NCI-H1092 (cell line): ENCODE measurements at regions not wholly inside any gene's neighbourhood (a gene's known extent, or its start where the extent isn't known, plus 50 kb on each side); places are given as distances from the start of the nearest gene placed in this dataset.
A peak's percentile ranks its signal among the peaks of the same experiment; 100 is the strongest.

Experiments
- DNase-seq: peaks from one replicate; lab custom pipeline; 2025; lab: John Stamatoyannopoulos, UW

DNA sequence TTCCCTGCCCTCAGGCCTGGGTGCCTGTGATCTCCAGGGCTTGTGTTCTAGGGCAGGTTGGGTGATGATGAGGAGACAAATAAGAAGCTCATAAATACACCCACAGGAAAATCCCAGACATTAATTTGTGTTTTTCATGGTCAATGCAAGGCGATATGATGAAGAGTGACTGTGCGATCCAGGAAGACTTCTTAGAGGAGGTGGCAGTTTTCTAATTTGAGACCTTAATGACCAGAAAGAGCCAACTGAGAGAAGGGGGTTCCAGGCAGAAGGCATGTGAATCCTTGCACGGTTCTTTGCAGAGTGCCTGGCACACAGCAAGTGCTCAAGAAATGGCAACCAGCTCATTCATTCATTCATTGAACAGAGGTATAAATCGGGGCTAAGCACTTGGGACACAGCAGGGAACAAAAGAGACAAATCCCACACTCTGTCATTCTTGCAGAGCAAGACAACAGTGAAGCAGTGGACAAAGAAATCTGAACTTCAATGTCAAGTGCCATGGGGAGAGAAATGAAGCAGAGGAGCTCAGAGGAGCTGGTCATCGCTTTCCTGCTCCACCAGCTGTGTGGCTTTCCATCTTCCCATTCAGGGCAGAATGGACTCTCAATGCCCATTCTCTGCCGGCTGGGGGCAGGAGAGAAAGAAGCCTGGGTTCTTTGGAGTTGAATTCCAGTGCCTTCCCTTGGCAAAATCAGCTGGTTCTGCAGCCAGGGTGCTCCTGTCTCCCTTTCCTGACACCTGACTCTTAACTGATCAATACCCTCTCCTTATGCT is 128.3 kb downstream of the AACS start:
- DNase-seq = no peak

DNA sequence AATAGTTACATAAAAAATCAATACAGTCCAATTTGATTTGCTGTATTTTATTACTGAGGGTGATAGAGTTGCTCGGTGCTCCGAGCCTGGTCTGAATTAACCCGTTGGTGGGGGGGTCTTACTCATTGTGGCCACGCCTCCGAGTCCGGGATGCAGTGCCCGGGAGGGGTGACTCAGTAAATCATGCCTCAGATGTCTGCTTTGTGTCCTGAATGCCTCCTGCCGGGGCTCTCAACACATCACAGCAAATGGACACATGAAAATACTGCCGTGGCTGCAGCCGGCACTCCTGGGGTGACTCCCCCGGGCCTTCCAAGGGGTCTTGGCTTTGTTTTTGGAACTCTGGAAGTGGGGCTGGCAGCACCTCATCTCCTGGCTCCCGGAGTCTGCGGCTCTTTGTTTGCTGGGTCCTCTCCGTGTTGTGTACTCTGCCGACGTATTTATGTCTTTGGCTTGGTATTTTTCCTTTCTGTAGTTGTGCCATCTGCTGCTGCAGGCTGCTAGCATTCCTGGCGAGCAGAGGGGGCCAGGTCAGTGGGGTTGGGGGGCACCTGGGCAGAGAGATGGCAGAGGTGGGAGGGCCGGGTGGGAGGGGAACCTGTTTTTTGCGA is 129.0 kb downstream of the AACS start:
- no peak for DNase-seq

DNA sequence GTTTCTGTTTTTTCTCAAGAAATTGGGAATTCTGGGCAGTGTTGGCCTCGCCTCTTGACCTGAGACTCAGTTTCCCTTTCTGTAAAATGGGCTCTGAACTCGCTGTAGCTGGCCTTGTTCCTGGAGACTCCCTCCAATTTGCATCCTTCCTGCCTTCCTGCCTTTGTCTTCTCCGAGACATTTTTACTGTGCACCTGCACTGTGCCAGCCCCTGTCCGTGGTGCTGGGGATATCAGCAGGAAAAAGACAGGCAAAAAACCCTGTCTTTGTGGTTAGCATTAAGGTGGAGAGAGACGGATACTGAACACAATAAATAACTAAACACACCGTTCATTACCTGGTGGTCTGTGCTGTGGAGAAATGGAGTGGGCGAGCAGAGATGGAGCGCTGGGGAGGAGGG is 129.8 kb downstream of the AACS start:
- DNase-seq = no peak

DNA sequence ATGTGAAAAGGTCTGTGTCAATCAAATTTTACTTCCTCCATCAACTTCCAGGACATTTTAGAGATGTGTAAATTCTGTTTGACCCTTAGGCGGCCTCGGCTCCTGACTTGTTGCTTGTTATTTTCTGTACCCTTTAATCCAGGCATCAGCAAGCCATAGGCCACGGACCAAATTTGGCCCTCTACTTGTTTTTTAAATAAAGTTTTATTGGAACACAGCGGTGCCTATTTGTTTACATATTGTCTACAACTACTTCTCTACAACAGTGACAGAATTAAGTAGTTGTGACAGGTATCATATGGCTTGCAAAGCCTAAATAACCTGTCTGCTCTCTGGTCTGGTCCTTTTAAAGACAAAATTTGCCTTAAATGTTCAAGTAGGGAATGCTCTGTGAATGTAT is 132.1 kb downstream of the AACS start:
- DNase-seq = no peak

DNA sequence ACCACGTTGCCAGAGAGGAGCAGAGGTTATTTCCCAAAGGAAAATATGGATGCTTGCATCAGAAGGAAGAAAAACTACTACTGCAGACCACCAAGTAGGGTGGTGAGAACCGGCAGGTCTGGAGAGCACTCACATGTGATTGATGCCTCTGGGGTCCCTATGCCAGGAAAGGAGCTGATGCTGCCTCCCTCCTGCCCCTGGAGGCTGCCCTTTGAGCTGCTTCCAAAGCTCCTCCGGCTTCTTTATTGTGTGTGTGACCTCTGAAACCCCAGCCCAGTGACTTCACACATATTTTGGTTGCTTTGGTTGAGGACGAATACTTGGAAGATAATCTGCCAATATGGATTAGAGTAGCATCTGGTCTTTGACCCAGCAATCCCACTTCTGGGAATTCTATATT is 133.4 kb downstream of the AACS start:
- DNase-seq = no peak

DNA sequence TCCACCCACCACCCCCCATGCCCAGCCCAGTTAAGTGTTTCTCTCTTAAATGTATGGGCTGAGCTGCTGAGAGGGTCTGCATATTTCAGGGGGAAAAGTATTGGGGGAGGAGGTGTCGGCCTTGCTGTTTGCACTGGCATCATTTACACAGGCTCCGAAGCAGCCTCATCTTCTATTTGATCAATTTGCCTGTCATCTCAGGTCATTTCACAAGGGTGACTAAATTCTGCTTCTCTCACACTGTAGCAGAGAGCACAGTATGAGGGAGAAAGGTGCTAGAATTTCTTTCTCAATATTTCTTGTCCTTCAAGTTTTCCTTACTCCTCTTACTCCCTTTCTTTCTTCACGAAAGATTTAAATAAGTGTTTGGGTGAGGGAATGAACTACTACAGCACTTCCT is 135.9 kb downstream of the AACS start:
- DNase-seq = no peak

DNA sequence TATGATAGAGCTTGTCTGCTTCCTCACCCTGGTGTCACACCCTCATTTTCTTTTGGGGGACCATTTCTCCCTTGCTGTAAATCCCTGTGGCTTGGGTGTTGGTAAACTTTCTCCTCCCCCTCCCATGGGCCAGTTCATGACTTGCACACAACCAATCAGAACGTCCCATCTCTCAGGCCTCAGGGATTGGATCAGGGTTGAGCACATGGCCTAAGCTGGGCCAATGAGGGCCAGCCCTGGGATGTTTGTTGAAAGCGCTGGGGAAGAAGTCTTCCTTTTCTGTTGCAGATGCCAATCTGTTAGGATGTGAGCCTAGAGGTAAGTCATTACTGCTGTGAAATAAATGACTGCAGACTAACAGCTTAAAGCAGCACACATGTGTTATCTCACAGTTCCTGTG is 136.7 kb downstream of the AACS start:
- no peak for DNase-seq

DNA sequence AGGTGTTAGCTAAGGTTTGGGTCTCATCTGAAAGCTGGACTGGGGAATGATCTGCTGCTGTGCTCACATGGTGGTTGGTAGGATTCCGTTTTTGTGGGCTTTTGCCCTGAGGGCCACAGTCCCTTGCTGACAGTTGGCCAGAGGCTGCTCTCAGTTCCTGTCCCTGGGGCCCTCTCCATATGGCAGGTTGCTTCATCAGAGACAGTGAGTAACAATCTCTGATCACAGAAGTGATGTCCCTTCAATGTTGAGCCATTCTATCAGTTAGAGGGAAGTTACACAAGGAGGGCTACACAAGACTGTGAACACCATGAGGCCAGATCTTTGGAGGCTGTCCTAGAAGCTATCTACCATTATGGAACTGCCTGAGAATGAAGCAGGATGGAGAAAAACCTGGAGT is 137.2 kb downstream of the AACS start:
- no peak for DNase-seq

DNA sequence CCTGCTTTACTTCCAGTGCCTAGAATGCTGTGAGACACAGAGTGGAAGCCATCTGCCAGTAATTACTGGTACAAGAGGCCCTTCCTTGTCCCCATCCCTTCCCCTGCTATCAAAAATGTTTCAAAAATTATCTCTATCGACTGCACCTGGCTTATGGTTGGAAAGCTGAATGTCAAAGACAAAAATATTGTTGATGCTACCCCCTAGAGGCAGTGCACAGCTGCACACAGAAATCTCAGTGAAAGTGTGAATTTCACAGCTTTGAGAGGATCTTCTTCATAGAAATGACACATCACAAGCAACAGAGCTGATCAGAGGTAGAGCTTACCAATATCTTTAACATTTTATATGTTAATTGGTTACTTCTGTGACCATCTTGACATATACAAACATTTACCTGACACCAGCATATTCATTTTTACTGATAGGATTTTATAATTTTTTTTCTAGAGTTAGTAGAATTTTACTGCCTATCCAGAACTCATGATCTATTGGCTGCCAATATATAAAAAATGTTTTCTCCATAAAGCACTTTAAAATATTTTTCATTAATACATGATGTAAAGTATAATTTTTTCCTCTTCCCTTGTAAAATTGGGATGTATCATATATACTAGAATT is 138.0 kb downstream of the AACS start:
- no peak for DNase-seq

DNA sequence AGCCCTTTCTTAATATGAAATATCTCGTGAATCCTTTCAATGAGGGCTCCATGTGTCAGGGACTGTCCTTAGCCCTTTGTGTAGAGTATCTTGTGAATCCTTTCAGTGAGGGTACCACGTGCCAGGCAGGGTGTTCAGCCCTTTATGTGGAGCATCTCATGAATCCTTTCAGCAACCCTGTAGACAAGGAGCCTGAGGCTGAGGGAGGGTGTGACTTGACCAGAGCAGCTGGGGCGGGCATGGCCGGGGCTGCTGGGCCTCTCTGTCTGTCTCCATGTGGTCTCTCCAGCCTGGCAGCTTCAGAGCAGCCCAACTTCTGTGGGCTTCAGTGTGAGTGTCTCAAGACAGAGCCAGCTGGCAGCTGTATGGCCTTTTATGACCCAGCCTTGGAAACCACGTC is 140.2 kb downstream of the AACS start:
- DNase-seq = no peak

DNA sequence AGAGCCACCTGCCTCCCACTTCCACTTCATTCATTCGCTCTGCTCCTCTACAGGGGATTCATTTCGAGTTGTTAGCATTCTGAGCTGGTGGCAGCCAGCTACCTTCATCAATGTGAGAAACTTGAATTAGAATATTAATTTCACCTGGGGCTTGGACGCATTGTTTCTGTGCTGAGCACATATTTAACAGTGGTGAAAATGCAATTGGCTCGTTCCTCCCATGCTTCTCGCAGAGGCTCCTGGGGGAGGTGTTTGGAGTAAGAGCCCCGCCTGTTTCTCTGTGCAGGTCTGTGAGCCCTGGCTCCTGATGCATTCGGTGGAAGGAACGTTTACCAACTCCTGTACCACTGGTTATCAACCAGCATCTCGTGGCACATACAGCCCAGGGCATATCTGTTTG is 141.5 kb downstream of the AACS start:
- DNase-seq = no peak

DNA sequence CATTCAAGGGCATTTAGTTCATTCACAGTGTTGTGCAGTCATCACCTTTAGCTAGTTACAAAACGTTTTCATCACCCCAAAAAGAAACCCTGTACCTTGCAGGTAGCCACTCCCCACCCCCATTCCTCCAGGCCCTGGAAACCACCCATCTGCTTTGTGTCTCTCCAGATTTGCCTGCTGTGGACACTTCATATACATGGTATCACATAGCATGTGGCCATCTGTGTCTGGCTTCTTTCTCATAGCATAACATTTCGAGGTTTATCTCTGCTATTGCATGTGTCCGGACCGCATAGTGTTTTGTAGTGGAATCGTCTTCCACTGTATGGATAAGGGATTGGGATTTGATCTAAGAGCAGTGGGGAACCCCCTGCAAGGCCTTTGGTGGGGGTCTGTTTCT is 143.1 kb downstream of the AACS start:
- no peak for DNase-seq

DNA sequence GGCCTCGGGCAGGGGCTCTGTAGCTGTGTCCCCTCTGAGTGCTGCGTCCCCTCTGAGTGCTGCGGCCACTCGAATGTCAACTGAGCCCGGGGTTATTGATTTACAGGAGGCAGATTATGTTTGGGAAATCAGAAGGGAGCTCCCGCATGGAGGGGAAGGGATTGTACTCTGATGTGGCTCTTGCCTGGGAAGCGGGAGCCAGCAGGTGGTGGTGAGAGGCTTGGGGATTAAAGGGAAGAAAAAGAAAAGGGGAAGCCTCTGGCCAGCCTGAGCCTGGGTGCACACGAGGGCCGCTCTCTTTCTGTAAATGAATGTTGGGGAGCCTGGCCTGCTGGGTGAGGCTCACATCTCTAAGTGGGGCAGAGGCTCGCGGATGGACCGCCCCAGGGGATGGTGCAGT is 143.7 kb downstream of the AACS start:
- no peak for DNase-seq

DNA sequence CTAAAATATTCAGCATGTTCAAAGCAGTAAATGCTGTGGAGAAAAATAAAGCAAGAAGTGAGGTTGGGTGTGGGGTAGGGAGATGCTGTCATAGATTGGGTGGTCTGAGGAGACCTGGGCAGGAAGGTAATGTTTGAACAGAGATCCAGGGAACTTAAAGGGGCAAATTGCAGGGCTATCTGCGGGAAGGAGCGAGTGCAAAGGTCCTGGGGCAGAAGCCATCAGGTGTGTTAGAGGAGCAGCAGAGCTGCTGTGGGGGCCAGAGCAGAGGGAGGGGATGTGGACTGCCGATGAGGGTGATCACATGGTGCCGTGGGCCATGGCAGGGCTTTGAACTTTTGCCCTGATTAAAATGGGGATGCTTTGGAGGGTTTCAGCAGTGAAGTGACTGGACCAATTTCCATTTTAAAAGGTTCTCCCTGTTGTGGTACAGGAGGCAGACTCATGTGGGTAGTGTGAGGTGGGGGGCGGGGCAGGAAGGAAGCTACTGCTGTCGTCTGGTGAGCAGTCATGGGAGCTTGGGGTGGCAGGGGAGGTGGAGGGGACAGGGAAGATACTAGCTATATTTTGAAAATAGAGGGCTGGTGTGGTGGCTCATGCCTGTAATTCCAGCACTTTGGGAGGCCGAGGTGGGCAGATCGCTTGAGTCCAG is 145.0 kb downstream of the AACS start:
- DNase-seq = no peak

DNA sequence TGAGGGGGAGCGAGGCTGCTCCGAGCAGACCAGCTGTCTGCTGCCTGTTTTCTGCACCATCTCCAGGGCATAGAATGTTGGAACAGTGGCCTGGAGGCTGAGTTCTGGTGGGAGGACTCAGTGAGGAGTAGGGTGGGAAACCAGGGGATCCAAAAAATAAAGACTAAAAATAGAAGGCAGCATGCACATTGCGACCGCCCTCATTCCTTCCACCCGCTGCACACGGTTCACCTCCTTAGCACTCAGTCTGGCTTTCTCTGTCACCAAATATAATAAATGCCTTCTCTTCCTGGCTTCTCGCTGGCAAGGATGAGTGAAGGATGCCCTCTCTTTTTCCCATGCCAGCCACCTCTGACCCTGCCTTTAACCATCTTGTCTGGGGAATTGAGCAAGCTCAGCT is 146.2 kb downstream of the AACS start:
- no peak for DNase-seq

DNA sequence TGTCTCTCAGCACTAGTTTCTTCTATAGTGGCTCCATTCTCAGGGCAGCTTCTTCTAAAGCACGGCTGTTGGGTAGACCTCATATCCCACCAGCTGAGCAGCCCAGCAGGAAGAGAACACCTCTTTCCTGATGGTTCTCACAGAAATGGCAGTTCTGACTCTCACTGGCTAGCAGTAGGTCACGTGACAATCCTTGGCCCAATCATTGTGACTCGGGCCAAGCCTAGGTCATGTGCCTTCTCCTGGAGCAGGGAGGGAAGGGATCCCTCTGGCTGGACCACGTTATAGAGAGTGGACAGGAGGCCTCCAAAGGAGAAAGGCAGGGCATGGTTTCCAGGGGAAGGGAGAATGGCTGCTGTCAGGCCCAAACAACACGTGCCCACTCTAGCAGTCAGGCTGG is 149.1 kb downstream of the AACS start:
- no peak for DNase-seq

DNA sequence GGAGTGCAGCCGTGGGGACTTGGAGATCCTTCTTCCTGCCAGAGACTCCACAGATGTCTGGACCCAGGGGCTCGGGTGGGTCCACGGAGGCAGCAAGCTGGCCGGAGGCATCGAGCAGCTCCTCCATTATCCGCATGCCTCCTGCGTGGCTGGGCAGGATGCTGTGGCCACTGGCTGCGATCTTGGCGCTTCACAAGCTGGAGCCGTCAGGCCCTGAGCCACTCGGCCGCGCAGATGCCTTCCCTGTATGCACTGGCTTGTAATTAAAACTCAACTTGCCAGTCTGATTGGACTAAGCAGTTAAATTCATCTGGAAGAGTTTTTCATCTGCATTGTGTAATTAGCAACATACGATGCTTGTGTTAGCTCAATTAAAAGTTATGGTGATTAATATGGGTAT is 151.5 kb downstream of the AACS start:
- DNase-seq = no peak

DNA sequence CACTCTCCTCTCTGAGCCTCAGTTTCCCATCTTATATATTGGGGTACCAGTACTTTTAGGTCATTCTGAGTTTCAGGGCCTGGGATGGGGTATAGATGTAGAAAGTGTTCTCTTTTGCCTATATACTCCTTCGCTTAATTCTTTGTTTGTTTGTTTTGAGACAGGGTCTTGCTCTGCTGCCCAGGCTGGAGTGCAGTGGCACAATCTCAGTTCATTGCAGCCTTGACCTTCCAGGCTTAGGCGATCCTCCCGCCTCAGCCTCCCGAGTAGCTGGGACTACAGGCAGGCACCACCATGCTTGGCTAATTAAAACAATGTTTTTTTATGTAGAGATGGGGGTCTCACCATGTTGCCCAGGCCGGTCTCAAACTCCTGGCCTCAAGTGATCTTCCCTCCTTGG is 152.1 kb downstream of the AACS start:
- DNase-seq = no peak

DNA sequence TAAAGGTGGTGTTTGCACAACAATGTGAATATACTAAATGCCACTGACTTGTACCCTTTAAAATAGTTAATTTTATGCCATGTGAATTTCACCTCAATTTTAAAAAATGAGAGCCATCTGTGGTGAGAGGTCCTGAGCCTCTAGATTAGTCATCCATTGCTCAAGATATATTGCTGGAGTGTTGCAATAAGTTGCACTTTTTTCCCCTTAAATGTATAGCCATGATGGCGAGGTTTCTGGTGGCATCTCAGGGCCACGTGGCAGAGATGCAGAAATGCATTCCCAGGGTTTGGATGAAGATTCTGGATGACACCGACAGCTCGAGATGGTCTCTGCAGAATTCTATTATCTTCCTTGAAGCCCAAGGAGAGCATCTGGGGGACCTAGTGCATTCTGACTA is 153.7 kb downstream of the AACS start:
- DNase-seq = no peak

DNA sequence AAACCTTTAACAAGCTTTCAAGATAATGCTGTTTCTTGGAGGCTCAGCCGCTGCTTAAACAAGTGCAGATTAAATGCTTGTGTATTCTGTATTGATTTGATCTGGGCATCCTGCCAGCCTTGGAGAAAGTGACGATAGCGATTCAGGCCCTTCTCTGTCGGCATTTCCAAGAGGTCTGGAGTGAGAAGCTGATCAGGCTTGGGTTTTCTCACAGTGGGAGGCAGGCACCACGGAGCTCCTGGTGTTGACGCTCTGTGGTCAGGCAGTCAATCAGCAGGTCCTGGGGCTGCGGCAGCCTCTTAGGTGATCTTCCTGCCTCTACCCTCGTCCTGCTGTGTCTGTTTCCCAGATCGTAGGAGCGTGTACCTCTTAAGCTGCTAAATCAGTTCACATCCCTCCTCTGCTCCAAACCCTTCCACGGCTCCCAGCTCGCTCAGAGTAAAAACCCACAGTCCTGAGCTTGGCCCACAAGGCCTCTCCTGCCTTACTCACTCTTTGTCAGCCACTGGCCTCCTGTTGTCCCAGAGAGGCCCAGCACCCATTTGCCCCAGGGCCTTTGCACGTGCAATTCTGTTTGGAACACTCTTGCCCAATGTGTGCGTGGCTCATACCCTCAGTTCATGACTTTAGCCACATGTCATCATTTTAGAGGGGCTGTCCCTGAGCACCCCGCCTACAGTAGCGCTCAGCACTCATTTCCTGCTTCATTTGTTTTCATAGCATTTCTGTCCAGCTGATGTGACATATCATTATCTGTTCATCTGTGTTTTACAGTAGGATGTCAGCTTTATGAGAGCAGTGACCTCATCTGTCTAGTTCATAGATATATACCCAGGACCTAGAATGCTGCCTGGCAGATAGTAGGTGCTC is 155.4 kb downstream of the AACS start:
- peak; percentile 8 for DNase-seq

DNA sequence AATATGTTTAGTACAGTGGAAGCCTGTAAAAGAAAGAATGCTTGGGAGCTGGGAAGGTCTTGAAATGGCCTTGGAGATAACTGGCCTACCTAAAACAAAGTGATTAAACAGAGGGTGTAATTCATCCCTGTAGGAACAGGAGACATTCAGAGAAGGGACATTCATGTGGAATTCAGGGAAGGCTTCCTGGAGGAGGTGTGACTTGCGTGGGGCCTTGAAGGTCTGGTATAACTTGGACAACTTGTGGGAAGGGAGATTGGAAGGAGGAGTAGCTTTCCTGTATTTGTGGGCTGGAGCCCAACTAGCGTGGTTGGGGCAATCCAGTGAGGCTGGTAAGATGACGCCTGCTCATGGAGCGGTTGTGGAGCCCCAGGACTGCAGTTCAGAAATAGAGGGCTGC is 156.4 kb downstream of the AACS start:
- no peak for DNase-seq

DNA sequence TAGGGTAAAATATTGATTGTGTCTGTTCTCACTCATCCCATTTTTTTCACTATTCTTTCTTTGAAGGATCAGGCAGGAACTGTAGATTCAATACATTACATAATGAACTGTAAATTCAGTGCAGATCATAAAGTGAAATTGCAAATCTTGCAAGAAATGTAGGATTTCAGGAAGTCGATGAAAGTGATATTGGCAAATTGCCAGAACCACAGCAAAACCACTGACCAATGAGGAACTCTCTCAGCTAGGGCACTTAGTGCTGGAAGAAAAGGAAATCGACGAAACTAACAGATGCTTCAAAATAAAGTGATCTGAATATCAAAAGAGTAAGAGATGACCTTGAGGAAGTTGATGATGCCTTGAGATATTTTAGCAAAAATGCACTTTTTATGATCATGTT is 157.6 kb downstream of the AACS start:
- no peak for DNase-seq
